K562 (cell line): ENCODE measurements at regions not wholly inside any gene's neighbourhood (a gene's known extent, or its start where the extent isn't known, plus 50 kb on each side); places are given as distances from the start of the nearest gene placed in this dataset.

Experiments used
- BCLAF1 ChIP-seq, 2 experiments: fragments of 450-650 bp in 1 of 2; IDR thresholded peaks; 2 replicates each; pipeline ENCODE4 v1.6.1; 2011 to 2017; ENCODE audit warnings: low read depth in 2 of 2, antibody characterized with exemption in 1 of 2, borderline replicate concordance in 1 of 2, low read length in 1 of 2, mild to moderate bottlenecking in 1 of 2, mixed read lengths in 1 of 2; ENCODE audit not compliant: control insufficient read depth in 1 of 2
- BHLHE40 ChIP-seq: IDR thresholded peaks from 2 replicates; pipeline ENCODE4 v1.6.1; 2011; ENCODE audit warnings: low read length, improper control_type of control experiment
- EHMT2 ChIP-seq: fragments of 450-650 bp; IDR thresholded peaks from 2 replicates; pipeline ENCODE4 v1.6.1; 2018; ENCODE audit warnings: antibody characterized with exemption
- KDM2B ChIP-seq: fragments of 250-450 bp; sonication (Bioruptor Pico); IDR thresholded peaks from 2 replicates; pipeline ENCODE4 v1.8.0; 2021; ENCODE audit warnings: mild to moderate bottlenecking, moderate library complexity
- PTTG1 ChIP-seq: fragments of 450-650 bp; IDR thresholded peaks from 2 replicates; pipeline ENCODE4 v1.6.1; 2016; ENCODE audit warnings: low read depth, mild to moderate bottlenecking, missing genetic modification characterization, missing compliant biosample characterization
- RBFOX2 ChIP-seq: fragments of 200-400 bp; formaldehyde crosslinking; IDR thresholded peaks from 2 replicates; pipeline ENCODE4 v1.6.1; 2017; ENCODE audit warnings: low read depth, mild to moderate bottlenecking, low read length, moderate library complexity
- RBM39 ChIP-seq: fragments of 200-400 bp; formaldehyde crosslinking; optimal IDR thresholded peaks from 2 replicates; pipeline ENCODE3; 2018; ENCODE audit warnings: low read depth, low read length
- SMAD3 ChIP-seq: fragments of 450-650 bp; formaldehyde crosslinking; conservative IDR thresholded peaks from 2 replicates; pipeline ENCODE4 v1.4.0; 2020; ENCODE audit warnings: mild to moderate bottlenecking
- SNIP1 ChIP-seq: fragments of 450-650 bp; IDR thresholded peaks from 2 replicates; pipeline ENCODE4 v1.7.1; 2017; ENCODE audit warnings: low read depth, mild to moderate bottlenecking
- SPI1 ChIP-seq: IDR thresholded peaks from 2 replicates; pipeline ENCODE4 v1.6.1; 2011; ENCODE audit warnings: low read depth, low read length, control low read depth, borderline replicate concordance
- TF ChIP-seq, protein P1 (sequence below): fragments of 250-450 bp; sonication (Bioruptor Pico); IDR thresholded peaks from 2 replicates; pipeline ENCODE4 v1.5.1; 2021; ENCODE audit warnings: mild to moderate bottlenecking

- TF ChIP-seq, protein P1, sequence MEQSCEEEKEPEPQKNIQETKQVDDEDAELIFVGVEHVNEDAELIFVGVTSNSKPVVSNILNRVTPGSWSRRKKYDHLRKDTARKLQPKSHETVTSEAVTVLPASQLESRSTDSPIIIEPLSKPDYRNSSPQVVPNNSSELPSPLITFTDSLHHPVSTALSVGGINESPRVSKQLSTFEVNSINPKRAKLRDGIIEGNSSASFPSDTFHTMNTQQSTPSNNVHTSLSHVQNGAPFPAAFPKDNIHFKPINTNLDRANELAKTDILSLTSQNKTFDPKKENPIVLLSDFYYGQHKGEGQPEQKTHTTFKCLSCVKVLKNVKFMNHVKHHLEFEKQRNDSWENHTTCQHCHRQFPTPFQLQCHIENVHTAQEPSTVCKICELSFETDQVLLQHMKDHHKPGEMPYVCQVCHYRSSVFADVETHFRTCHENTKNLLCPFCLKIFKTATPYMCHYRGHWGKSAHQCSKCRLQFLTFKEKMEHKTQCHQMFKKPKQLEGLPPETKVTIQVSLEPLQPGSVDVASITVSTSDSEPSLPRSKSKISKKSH: no peak
- TF ChIP-seq PTTG1 (no peak), SMAD3 (CRISPR knock-in tag) (no peak), BHLHE40 (no peak), EHMT2 (no peak), KDM2B (CRISPR knock-in tag) (no peak), SPI1 (no peak), RBM39 (no peak), SNIP1 (no peak), BCLAF1 (IDR thresholded peaks at IDR 0.05; ENCODE audit: borderline replicate concordance in 1 of 2, control insufficient read depth in 1 of 2, low read depth in 2 of 2, low read length in 1 of 2) (no peak), RBFOX2 (no peak)
These were observed 216.1 kb downstream of the HHIPL2 start (continued) for GRCh38 chr1:222331765-222332164.
